Immature natural killer cell (primary cell): ENCODE measurements at regions not wholly inside any gene's neighbourhood (a gene's known extent, or its start where the extent isn't known, plus 50 kb on each side); places are given as distances from the start of the nearest gene placed in this dataset.
"Not testable (repeated sequence)": the region's sequence is repeated elsewhere in the genome, so short reads cannot be mapped to it uniquely, and the experiment has no call there.

Experiments used
- DNase-seq, 3 donors: peaks; one replicate each; pipeline ENCODE4 v3.0.0; 2022; ENCODE audit warnings: mixed read lengths in 1 of 3
- H3K27ac Mint-ChIP-seq, 6 donors: one replicate each; pipeline ENCODE4 v1.8.0; 2020; ENCODE audit warnings: mixed read lengths in 6 of 6, mild to moderate bottlenecking in 5 of 6, inconsistent platforms in 4 of 6, moderate library complexity in 3 of 6
- H3K27me3 Mint-ChIP-seq, 3 donors: one replicate each; pipeline ENCODE4 v1.8.0; 2020 to 2021; ENCODE audit warnings: low read depth in 3 of 3, mild to moderate bottlenecking in 3 of 3, mixed read lengths in 3 of 3, moderate library complexity in 3 of 3, inconsistent platforms in 1 of 3
- H3K36me3 Mint-ChIP-seq, 3 donors: one replicate each; pipeline ENCODE4 v1.8.0; 2020; ENCODE audit warnings: mixed read lengths in 3 of 3, inconsistent platforms in 2 of 3, mild to moderate bottlenecking in 2 of 3
- H3K4me1 Mint-ChIP-seq, 2 donors: one replicate each; pipeline ENCODE4 v1.8.0; 2020; ENCODE audit warnings: inconsistent platforms in 2 of 2, mild to moderate bottlenecking in 2 of 2, mixed read lengths in 2 of 2, moderate library complexity in 1 of 2
- H3K4me3 Mint-ChIP-seq, 5 donors: one replicate each; pipeline ENCODE4 v1.8.0; 2020; ENCODE audit warnings: mild to moderate bottlenecking in 5 of 5, mixed read lengths in 5 of 5, inconsistent platforms in 3 of 5, moderate library complexity in 3 of 5
- H3K9me3 Mint-ChIP-seq, 6 donors: one replicate each; pipeline ENCODE4 v1.8.0; 2020; ENCODE audit warnings: mild to moderate bottlenecking in 6 of 6, mixed read lengths in 6 of 6, inconsistent platforms in 4 of 6, moderate library complexity in 3 of 6

DNA sequence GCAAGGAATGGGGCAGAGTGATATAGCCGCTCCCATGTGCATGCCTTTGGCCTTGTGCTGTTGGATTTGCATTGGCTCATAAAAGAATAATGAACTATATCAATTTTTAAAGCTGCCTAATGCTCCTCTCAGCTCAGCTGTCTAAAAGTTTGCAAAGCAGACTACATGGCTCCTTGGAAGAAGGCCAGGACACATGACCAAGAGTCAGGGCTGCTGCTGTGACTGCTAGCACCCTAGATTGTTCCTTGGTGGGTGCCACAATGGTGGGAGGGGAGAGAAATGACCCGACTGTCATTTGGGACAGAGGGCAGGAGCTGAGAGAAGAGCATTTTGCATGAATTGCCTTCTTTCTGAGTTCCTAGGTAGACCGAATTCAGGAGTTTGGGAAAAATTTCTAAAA, 307.9 kb downstream of the PDCD6IP start:
- no peak for DNase-seq
- Mint-ChIP-seq H3K9me3 (peaks cover 0 to 1% (median 0%) of the 10 kb centered on the region in 6 donors), H3K36me3 (no peaks in the 10 kb centered on the region), H3K4me1 (no peaks in the 10 kb centered on the region), H3K27ac (no peak overlapping the region), H3K27me3 (peaks cover 0 to 7% (median 0%) of the 10 kb centered on the region in 3 donors), H3K4me3 (no peak overlapping the region)

DNA sequence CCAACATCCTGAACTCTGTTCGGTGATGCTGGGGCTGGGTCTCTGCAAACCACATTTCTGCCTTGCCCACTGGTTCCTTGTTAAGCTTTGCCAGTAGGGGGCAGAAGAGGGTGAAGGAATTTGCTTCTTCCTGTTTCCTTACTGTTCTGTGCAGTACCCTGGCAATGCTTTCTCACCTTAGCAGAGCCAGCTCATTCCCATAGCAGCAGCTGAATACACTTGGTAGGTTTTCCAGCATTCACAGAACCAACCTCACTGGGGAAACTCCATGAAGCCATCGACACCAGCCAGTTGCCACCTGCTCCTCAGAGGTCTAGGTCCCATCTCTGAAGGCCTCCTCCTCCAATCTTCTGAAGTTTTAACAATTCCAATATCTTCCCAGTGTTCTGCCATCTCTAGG, 308.4 kb downstream of the PDCD6IP start:
- Mint-ChIP-seq H3K27me3 (peaks cover 0 to 7% (median 0%) of the 10 kb centered on the region in 3 donors), H3K27ac (no peak overlapping the region), H3K4me3 (no peak overlapping the region), H3K36me3 (no peaks in the 10 kb centered on the region), H3K4me1 (no peaks in the 10 kb centered on the region), H3K9me3 (peaks cover 0 to 1% (median 0%) of the 10 kb centered on the region in 6 donors)
- no peak for DNase-seq

DNA sequence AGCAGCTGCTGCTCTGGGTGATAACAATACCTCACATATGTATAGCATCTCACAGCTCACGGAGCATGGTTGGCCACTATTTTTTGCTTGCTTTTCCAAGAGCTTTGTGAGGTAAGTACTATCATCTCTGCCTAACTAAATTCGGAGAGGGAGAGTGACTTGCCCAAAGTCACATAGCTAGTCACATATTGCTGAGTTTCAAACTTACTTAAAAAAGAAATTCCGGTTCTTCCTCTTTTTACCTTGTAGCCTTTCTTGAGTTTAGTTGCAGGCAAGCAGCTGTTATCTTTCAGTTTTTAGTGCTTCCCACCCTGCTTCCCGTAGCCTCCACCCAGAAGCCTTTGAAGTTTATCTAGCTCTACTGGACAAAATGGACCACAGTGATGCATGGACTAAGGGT, 309.2 kb downstream of the PDCD6IP start:
- Mint-ChIP-seq H3K27ac (no peak overlapping the region), H3K36me3 (no peaks in the 10 kb centered on the region), H3K4me1 (no peaks in the 10 kb centered on the region), H3K27me3 (peaks cover 0 to 7% (median 0%) of the 10 kb centered on the region in 3 donors), H3K9me3 (no peaks in the 10 kb centered on the region), H3K4me3 (no peak overlapping the region)
- no peak for DNase-seq

DNA sequence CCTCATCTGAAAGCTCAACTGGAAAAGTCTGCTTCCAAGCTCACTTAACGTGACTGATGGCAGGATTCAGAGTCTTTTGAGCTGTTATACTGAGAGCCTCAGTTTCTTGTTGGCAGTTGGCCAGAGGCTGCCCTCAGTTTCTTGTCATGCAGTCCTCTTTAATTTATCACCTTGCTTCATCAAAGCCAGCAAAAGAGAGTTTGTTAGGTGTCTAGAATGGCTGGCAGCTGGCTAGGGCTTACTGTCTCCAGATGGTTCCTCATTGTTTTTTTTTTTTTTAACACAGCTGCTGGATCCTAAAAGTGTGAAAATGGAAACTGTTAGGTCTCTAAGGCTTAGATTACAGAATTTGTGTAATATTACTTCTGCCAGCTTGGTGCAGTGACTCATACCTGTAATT, 310.6 kb downstream of the PDCD6IP start:
- no peaks in the 10 kb centered on the region for H3K9me3 Mint-ChIP-seq
- H3K4me1 Mint-ChIP-seq, result no peaks in the 10 kb centered on the region
- H3K36me3 Mint-ChIP-seq, result no peaks in the 10 kb centered on the region
- DNase-seq, result no peak
- no peak overlapping the region for H3K4me3 Mint-ChIP-seq
- H3K27me3 Mint-ChIP-seq, result peaks cover 0 to 3% (median 0%) of the 10 kb centered on the region in 3 donors
- H3K27ac Mint-ChIP-seq, result no peak overlapping the region

DNA sequence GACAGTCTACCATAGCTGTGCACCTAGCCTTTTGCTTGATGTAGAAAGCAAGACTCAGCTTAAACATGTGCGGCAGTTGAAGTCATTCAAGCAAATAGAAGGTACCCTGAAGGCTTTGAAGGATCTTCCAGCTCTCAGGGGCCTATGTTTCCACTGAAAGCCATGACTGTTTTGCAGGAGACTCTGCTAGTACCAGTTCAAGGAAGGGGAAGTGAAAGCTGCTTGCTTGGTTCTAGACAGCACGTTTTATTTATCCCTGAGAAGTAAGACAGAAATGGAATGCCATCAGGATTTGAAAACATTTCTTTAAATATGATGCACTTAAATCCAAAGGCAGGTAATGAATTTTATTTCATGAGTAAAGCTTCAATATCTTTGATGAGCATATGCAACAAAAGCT, 311.4 kb downstream of the PDCD6IP start:
- Mint-ChIP-seq H3K36me3 (no peaks in the 10 kb centered on the region), H3K9me3 (no peaks in the 10 kb centered on the region), H3K27me3 (peaks cover 0 to 3% (median 0%) of the 10 kb centered on the region in 3 donors), H3K4me3 (no peak overlapping the region), H3K27ac (no peak overlapping the region), H3K4me1 (no peaks in the 10 kb centered on the region)
- no peak for DNase-seq

DNA sequence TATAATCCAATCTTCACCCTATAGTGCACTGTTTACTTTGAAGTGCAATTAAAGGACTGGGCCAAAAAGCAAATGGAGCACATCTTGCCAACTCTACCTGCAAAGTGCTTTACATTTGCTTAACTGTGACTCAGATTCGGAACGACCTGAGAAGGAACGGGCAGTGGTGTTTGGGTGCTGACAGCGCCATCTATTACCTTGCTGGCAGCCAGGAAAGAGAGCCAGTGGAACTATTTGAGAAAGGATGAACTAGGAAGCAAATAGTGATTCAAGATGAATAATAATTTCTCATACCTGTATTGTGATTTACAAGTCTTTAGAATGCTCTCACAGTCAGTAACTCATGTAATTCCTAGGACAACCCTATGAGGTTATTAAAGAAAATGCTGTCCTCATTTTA, 312.9 kb downstream of the PDCD6IP start:
- H3K4me1 Mint-ChIP-seq, result no peaks in the 10 kb centered on the region
- no peaks in the 10 kb centered on the region for H3K36me3 Mint-ChIP-seq
- no peak overlapping the region for H3K27ac Mint-ChIP-seq
- H3K27me3 Mint-ChIP-seq, result no peaks in the 10 kb centered on the region
- H3K4me3 Mint-ChIP-seq, result no peak overlapping the region
- H3K9me3 Mint-ChIP-seq, result peaks cover 0 to 9% (median 6%) of the 10 kb centered on the region in 6 donors
- DNase-seq, result no peak

DNA sequence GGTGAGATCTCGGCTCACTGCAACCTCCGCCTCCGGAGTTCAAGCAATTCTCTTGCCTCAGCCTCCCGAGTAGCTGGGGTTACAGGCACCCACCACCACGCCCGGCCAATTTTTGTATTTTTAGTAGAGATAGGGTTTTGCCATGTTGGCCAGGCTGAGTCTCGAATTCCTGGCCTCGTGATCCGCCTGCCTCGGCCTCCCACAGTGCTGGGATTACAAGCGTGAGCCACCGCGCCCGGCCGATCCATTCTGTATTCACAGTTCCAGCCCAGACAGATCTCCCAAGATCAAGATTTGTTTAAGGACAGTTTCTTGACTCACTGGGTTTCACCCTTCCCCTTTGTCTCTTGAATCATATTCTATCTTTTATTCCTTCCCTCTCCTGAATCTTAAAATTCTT, 313.8 kb downstream of the PDCD6IP start:
- H3K9me3 Mint-ChIP-seq, result peaks cover 2 to 16% (median 7%) of the 10 kb centered on the region in 6 donors
- H3K27me3 Mint-ChIP-seq, H3K4me3 Mint-ChIP-seq, DNase-seq, H3K36me3 Mint-ChIP-seq, H3K27ac Mint-ChIP-seq, H3K4me1 Mint-ChIP-seq: not testable (repeated sequence)

DNA sequence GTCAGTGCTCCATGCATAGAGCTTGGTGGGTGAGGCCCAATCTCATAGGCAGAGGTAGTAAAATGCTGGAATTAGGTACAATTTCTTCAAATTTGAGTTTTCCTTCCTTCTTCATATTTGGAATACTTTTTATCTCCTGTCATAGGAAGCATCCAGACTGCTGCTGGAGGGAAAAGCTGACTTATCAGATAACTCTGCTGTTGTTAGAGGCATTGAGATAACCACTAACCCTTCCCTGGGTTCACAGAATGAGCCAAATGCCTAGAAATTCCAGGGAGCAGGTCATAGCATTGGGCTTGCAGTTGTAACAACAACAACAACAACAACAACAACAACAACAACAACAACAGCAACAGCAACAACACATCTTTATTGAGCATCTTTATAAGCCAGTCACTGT, 332.7 kb downstream of the PDCD6IP start:
- Mint-ChIP-seq H3K9me3 (peaks cover 0 to 9% (median 2%) of the 10 kb centered on the region in 6 donors), H3K27me3 (peaks cover 0 to 2% (median 2%) of the 10 kb centered on the region in 3 donors), H3K4me3 (no peak overlapping the region), H3K36me3 (no peaks in the 10 kb centered on the region), H3K4me1 (no peaks in the 10 kb centered on the region), H3K27ac (no peak overlapping the region)
- DNase-seq, result no peak

DNA sequence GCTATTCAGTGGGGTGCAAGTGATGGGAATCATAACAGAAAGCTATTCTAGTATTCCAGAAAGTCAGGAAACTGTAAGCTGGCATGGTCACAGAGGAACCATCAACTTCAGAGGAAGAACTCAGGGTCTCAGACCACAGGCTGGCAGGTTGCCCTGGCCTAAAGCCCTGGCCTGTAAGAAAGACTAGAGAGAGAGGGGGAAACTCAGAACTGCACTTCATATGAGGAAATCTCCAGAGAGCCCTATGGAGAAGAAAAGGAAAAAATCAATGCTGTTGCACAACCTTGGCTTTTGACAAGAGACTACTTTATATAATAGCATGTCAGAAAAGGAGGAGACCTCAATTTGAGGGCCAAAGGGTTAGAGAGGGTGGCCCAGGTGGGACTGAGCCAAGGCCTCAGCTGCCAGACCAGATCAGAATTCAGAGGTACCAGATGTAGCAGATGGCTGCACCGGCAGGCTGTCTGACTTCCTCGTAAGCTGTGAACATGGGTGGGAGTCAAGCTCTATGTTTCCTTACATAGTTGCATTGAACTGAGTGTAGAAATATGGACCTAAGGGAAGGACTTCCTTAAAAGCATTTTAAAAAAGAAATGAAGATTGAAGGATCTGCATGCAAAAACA, 333.8 kb downstream of the PDCD6IP start:
- no peak for DNase-seq
- Mint-ChIP-seq H3K27ac (no peak overlapping the region), H3K36me3 (no peaks in the 10 kb centered on the region), H3K9me3 (peaks cover 0 to 13% (median 2%) of the 10 kb centered on the region in 6 donors), H3K4me1 (no peaks in the 10 kb centered on the region), H3K27me3 (peaks cover 0 to 2% (median 2%) of the 10 kb centered on the region in 3 donors), H3K4me3 (no peak overlapping the region)

DNA sequence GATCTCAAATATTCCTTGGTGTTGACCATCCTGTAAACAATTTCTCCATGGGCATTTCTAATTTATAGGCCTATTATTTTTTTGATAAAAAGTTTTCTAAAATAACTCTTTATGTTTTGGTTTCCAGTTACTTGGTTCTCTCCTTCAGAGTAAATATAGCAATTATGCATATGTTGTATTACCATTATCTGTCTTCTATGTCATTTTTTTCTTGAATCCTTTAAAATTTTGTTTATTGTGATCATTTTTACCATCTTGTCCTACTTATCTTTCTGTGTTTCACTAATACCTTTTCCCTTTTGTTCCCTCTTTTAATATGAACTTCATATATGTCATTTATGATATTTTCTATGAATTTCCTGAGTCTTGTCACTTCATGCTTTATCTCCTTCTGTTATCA, 341.1 kb downstream of the PDCD6IP start:
- Mint-ChIP-seq H3K36me3 (no peaks in the 10 kb centered on the region), H3K4me3 (no peak overlapping the region), H3K27me3 (peaks cover 0 to 2% (median 2%) of the 10 kb centered on the region in 3 donors), H3K27ac (no peak overlapping the region), H3K9me3 (peaks cover 0 to 13% (median 2%) of the 10 kb centered on the region in 6 donors), H3K4me1 (no peaks in the 10 kb centered on the region)
- no peak for DNase-seq

DNA sequence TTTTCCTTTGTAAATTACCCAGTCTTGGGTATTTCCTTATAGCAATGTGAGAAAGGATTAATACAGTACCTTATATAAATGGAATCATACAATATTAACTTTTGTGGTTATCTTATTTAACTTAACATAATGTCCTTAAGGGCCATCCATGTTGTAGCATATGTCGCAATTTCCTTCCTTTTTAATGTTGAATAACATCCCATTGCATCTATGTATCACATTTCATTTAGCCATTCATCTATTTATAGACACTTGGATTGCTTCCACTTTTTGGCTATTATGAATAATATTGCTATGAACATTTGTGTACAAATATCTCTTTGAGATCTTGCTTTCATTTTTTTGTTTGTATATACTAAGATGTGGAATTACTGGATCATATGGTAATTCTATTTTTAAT, 342.2 kb downstream of the PDCD6IP start:
- Mint-ChIP-seq H3K27me3 (peaks cover 0 to 2% (median 2%) of the 10 kb centered on the region in 3 donors), H3K4me1 (no peaks in the 10 kb centered on the region), H3K27ac (no peak overlapping the region), H3K36me3 (no peaks in the 10 kb centered on the region), H3K4me3 (no peak overlapping the region), H3K9me3 (peaks cover 0 to 10% (median 0%) of the 10 kb centered on the region in 6 donors)
- no peak for DNase-seq

DNA sequence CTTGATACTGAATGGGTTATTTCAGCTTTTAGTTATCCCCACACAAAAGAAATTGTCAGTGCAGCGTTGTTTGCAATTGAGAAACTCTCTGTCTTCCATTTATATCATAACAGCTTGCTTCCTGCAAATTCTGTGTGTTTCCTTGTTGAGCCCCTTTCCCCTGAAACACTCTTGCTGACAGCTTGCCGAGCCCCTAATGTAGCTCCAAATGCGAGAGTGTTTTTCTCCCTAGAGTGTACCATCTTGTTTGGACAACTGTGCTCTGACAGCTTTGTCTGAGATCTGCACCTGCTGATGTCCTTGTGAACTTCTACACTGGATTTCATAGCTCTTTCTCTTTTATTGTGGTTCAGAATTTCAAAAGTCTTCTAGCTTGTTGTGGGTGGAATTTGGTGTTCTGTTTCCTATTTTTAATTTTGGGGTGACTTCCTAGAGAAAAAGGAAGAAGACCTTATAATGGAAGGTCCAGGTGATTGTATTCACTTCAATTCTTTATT, 343.5 kb downstream of the PDCD6IP start:
- peaks cover 0 to 4% (median 2%) of the 10 kb centered on the region in 3 donors for H3K27me3 Mint-ChIP-seq
- no peaks in the 10 kb centered on the region for H3K4me1 Mint-ChIP-seq
- H3K9me3 Mint-ChIP-seq, result peaks cover 0 to 2% (median 0%) of the 10 kb centered on the region in 6 donors
- no peak for DNase-seq
- no peak overlapping the region for H3K4me3 Mint-ChIP-seq
- H3K36me3 Mint-ChIP-seq, result no peaks in the 10 kb centered on the region
- no peak overlapping the region for H3K27ac Mint-ChIP-seq

DNA sequence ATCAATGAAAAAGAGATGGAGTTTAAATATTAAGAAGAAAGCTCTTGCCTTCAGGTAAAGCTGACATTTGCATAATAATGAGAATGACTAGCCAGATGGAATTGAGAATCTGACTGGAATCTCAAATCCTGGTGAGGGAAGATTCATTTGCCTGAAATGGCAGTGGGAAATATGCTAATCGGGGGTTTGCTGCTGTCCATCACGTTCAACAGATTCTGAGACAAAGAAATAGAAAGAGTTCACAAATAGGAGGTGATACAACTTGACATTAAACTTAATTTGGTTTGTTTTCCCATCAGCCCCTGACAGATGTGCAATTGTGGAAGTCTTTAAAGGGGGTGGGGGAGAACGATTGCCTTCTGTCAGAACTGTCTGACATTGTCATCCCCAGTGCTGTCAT, 347.4 kb downstream of the PDCD6IP start:
- Mint-ChIP-seq H3K36me3 (peaks cover 0 to 4% (median 0%) of the 10 kb centered on the region in 3 donors), H3K27me3 (peaks cover 0 to 2% (median 0%) of the 10 kb centered on the region in 3 donors), H3K4me1 (no peaks in the 10 kb centered on the region), H3K27ac (no peak overlapping the region), H3K4me3 (no peak overlapping the region), H3K9me3 (no peaks in the 10 kb centered on the region)
- no peak for DNase-seq

DNA sequence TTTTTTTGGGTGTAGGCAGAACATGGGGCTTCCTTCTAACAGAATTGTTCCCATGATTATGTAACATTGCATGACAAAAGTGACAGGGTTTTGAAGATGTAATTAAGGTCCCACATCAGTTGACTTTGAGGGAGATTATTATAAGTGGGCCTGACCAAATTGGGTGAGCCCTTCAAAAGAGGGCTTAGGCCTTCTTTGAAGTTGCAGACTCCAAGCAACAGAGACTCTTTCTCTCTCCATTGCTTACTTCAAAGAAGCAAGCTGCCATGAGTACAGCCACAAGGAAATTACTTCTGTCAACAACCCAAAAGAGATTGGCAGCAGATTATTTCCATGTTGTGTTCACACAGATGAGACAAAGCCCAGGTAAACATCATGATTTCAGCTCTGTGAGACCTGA, 348.2 kb downstream of the PDCD6IP start:
- Mint-ChIP-seq H3K4me1 (no peaks in the 10 kb centered on the region), H3K36me3 (peaks cover 0 to 4% (median 0%) of the 10 kb centered on the region in 3 donors), H3K9me3 (no peaks in the 10 kb centered on the region), H3K27me3 (peaks cover 0 to 2% (median 2%) of the 10 kb centered on the region in 3 donors), H3K4me3 (no peak overlapping the region), H3K27ac (no peak overlapping the region)
- DNase-seq, result no peak

DNA sequence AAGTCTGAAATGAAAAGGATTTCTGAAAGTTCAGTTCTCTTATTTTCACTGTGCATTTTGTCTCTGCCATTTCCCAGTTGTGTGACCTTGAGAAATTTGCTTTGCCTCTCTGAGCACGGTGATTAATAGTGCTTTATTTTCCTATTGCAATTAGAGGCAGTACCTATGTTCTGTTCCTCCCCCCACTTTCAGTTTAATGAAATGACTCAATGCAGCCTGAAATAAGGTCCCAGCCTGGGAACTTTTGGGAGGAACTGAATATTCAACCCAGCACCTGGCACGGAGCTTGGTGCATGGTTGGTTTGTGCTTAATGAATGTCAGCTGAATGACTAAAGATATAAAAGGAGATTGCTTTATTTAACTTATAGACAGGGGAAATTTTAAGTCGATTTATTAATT, 352.6 kb downstream of the PDCD6IP start:
- H3K9me3 Mint-ChIP-seq, result no peaks in the 10 kb centered on the region
- no peak for DNase-seq
- no peak overlapping the region for H3K27ac Mint-ChIP-seq
- peaks cover 0 to 3% (median under 1%) of the 10 kb centered on the region in 3 donors for H3K27me3 Mint-ChIP-seq
- H3K4me3 Mint-ChIP-seq, result no peak overlapping the region
- peaks cover 0 to 4% (median 0%) of the 10 kb centered on the region in 3 donors for H3K36me3 Mint-ChIP-seq
- H3K4me1 Mint-ChIP-seq, result no peaks in the 10 kb centered on the region
